ENCODE measurements at regions not wholly inside any gene's neighbourhood (a gene's known extent, or its start where the extent isn't known, plus 50 kb on each side); places are given as distances from the start of the nearest gene placed in this dataset.
"Not testable (repeated sequence)": the region's sequence is repeated elsewhere in the genome, so short reads cannot be mapped to it uniquely, and the experiment has no call there.

DNA sequence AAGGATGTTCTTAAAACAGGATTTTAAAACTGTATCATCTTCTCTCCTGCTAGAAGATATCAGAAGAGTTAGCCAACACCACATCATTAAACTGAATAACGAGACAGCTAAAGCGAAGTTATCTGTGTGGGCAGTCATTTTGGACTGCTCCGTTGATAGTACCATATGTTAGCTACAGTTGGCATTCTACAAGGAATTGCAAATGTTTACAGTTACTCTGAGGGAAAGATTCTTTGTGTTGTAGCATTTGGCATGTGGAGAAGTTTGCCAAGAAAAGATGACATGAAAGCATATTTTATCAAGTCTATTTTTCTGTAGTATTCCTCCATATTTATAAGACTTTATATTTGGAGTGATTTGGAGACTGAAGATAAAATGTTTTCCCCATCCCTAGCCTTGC lies 464.4 kb upstream of the POM121L12 start:
- H3K27me3 ChIP-seq (ENCODE audit: control insufficient read depth in 2 of 2, insufficient read depth in 2 of 2, low read length in 2 of 2): no peaks in the 10 kb centered on the region
- H3K4me1 ChIP-seq (ENCODE audit: control insufficient read depth in 2 of 2, insufficient read depth in 2 of 2, low read length in 2 of 2): no peaks in the 10 kb centered on the region
- no peaks in the 10 kb centered on the region for H3K9me3 ChIP-seq (ENCODE audit: control insufficient read depth in 2 of 2, low read length in 2 of 2)
- H3K4me3 ChIP-seq (ENCODE audit: low read length in 2 of 2): no peak overlapping the region
- no peak overlapping the region for H3K9ac ChIP-seq (ENCODE audit: low read depth in 1 of 2, low read length in 2 of 2)
- no peaks in the 10 kb centered on the region for H3K36me3 ChIP-seq (ENCODE audit: control insufficient read depth in 2 of 2, insufficient read depth in 2 of 2, low read length in 2 of 2)
- H3K27ac ChIP-seq (ENCODE audit: low read depth in 2 of 2, low read length in 2 of 2): no peak overlapping the region

- no peak overlapping the region for H3K4me3 ChIP-seq (ENCODE audit: low read length in 2 of 2)
- H3K27ac ChIP-seq (ENCODE audit: low read depth in 2 of 2, low read length in 2 of 2): no peak overlapping the region
- no peaks in the 10 kb centered on the region for H3K4me1 ChIP-seq (ENCODE audit: control insufficient read depth in 2 of 2, insufficient read depth in 2 of 2, low read length in 2 of 2)
- no peaks in the 10 kb centered on the region for H3K9me3 ChIP-seq (ENCODE audit: control insufficient read depth in 2 of 2, low read length in 2 of 2)
- H3K36me3 ChIP-seq (ENCODE audit: control insufficient read depth in 2 of 2, insufficient read depth in 2 of 2, low read length in 2 of 2): no peaks in the 10 kb centered on the region
- no peak overlapping the region for H3K9ac ChIP-seq (ENCODE audit: low read depth in 1 of 2, low read length in 2 of 2)
- no peaks in the 10 kb centered on the region for H3K27me3 ChIP-seq (ENCODE audit: control insufficient read depth in 2 of 2, insufficient read depth in 2 of 2, low read length in 2 of 2)
Observed at GRCh38 chr7:52569151-52569550, 466.3 kb upstream of the POM121L12 start.

- Histone ChIP-seq H3K4me3 (ENCODE audit: low read length in 2 of 2) (no peak overlapping the region), H3K36me3 (ENCODE audit: control insufficient read depth in 2 of 2, insufficient read depth in 2 of 2, low read length in 2 of 2) (no peaks in the 10 kb centered on the region), H3K27ac (ENCODE audit: low read depth in 2 of 2, low read length in 2 of 2) (no peak overlapping the region), H3K9ac (ENCODE audit: low read depth in 1 of 2, low read length in 2 of 2) (no peak overlapping the region), H3K9me3 (ENCODE audit: control insufficient read depth in 2 of 2, low read length in 2 of 2) (no peaks in the 10 kb centered on the region), H3K4me1 (ENCODE audit: control insufficient read depth in 2 of 2, insufficient read depth in 2 of 2, low read length in 2 of 2) (no peaks in the 10 kb centered on the region), H3K27me3 (ENCODE audit: control insufficient read depth in 2 of 2, insufficient read depth in 2 of 2, low read length in 2 of 2) (no peaks in the 10 kb centered on the region)
Observed at GRCh38 chr7:52565974-52566373, 469.5 kb upstream of the POM121L12 start.

DNA sequence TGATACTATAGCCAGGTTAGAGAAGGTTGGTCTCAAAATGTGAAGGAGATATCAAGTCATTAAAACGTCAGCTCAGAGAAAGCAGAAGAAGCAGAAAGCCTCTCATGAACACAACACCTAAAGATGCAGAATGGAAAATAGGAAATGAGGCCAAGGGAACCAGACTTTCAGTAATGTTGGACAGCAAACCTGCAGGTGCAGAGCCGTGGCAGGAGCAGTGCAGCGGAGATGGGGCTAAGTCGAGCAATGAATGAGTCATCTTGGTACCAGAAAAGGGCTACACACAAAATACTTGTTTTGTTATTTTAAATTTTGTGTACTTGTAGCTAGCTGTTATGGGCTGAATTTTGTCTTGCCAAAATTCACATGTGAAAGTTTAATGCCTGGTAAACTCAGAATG lies 479.6 kb upstream of the POM121L12 start:
- Histone ChIP-seq H3K36me3 (ENCODE audit: control insufficient read depth in 2 of 2, insufficient read depth in 2 of 2, low read length in 2 of 2) (no peaks in the 10 kb centered on the region), H3K27me3 (ENCODE audit: control insufficient read depth in 2 of 2, insufficient read depth in 2 of 2, low read length in 2 of 2) (no peaks in the 10 kb centered on the region), H3K4me1 (ENCODE audit: control insufficient read depth in 2 of 2, insufficient read depth in 2 of 2, low read length in 2 of 2) (no peaks in the 10 kb centered on the region), H3K9ac (ENCODE audit: low read depth in 1 of 2, low read length in 2 of 2) (no peak overlapping the region), H3K27ac (ENCODE audit: low read depth in 2 of 2, low read length in 2 of 2) (no peak overlapping the region), H3K9me3 (ENCODE audit: control insufficient read depth in 2 of 2, low read length in 2 of 2) (no peaks in the 10 kb centered on the region), H3K4me3 (ENCODE audit: low read length in 2 of 2) (no peak overlapping the region)

DNA sequence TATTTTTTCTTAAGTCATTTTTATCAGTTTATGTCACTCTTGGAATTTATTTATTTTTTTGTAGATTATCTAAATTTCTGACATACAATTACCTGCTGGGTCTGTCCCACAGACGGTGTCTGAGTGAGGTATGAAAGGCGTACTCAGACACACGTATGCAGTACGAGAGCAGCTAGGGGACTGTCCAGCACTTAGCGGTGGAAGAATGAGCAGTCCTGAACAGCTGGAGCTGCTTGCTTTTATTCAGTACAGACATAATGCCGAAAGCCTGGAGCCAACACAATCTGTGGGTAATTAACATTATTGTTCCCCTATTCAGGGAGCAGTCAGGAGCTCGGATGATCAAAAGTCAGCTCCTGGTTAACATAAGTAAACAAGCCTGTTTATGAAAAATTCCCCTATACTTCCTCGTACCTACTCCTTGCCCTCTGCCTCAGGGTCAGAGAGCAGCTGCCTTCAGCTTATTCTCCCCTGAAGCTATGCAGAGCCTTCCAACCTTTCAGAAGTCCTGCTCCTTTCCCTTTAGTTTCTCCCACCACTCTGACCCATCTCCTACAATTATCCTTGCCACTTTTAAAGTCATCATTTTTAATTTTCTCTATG lies 488.0 kb upstream of the POM121L12 start:
- no peak overlapping the region for H3K4me3 ChIP-seq (ENCODE audit: low read length in 2 of 2)
- H3K4me1 ChIP-seq (ENCODE audit: control insufficient read depth in 2 of 2, insufficient read depth in 2 of 2, low read length in 2 of 2): no peaks in the 10 kb centered on the region
- H3K27me3 ChIP-seq (ENCODE audit: control insufficient read depth in 2 of 2, insufficient read depth in 2 of 2, low read length in 2 of 2): no peaks in the 10 kb centered on the region
- H3K9me3 ChIP-seq (ENCODE audit: control insufficient read depth in 2 of 2, low read length in 2 of 2): no peaks in the 10 kb centered on the region
- H3K36me3 ChIP-seq (ENCODE audit: control insufficient read depth in 2 of 2, insufficient read depth in 2 of 2, low read length in 2 of 2): no peaks in the 10 kb centered on the region
- H3K9ac ChIP-seq (ENCODE audit: low read depth in 1 of 2, low read length in 2 of 2): no peak overlapping the region
- H3K27ac ChIP-seq (ENCODE audit: low read depth in 2 of 2, low read length in 2 of 2): no peak overlapping the region

GRCh38 chr7:52541198-52541765 lies 494.2 kb upstream of the POM121L12 start:
- H3K36me3 ChIP-seq (ENCODE audit: control insufficient read depth in 2 of 2, insufficient read depth in 2 of 2, low read length in 2 of 2); H3K4me1 ChIP-seq (ENCODE audit: control insufficient read depth in 2 of 2, insufficient read depth in 2 of 2, low read length in 2 of 2); H3K27ac ChIP-seq (ENCODE audit: low read depth in 2 of 2, low read length in 2 of 2); H3K4me3 ChIP-seq (ENCODE audit: low read length in 2 of 2); H3K9me3 ChIP-seq (ENCODE audit: control insufficient read depth in 2 of 2, low read length in 2 of 2); H3K27me3 ChIP-seq (ENCODE audit: control insufficient read depth in 2 of 2, insufficient read depth in 2 of 2, low read length in 2 of 2); H3K9ac ChIP-seq (ENCODE audit: low read depth in 1 of 2, low read length in 2 of 2): not testable (repeated sequence)

GRCh38 chr7:52540041-52540440 lies 495.4 kb upstream of the POM121L12 start:
- H3K36me3 ChIP-seq (ENCODE audit: control insufficient read depth in 2 of 2, insufficient read depth in 2 of 2, low read length in 2 of 2): no peaks in the 10 kb centered on the region
- no peak overlapping the region for H3K4me3 ChIP-seq (ENCODE audit: low read length in 2 of 2)
- no peaks in the 10 kb centered on the region for H3K27me3 ChIP-seq (ENCODE audit: control insufficient read depth in 2 of 2, insufficient read depth in 2 of 2, low read length in 2 of 2)
- H3K27ac ChIP-seq (ENCODE audit: low read depth in 2 of 2, low read length in 2 of 2): no peak overlapping the region
- no peak overlapping the region for H3K9ac ChIP-seq (ENCODE audit: low read depth in 1 of 2, low read length in 2 of 2)
- no peaks in the 10 kb centered on the region for H3K9me3 ChIP-seq (ENCODE audit: control insufficient read depth in 2 of 2, low read length in 2 of 2)
- no peaks in the 10 kb centered on the region for H3K4me1 ChIP-seq (ENCODE audit: control insufficient read depth in 2 of 2, insufficient read depth in 2 of 2, low read length in 2 of 2)

- Histone ChIP-seq H3K4me1 (ENCODE audit: control insufficient read depth in 2 of 2, insufficient read depth in 2 of 2, low read length in 2 of 2) (no peaks in the 10 kb centered on the region), H3K9me3 (ENCODE audit: control insufficient read depth in 2 of 2, low read length in 2 of 2) (no peaks in the 10 kb centered on the region), H3K9ac (ENCODE audit: low read depth in 1 of 2, low read length in 2 of 2) (no peak overlapping the region)
Observed at GRCh38 chr7:52539414-52539813, 496.0 kb upstream of the POM121L12 start.

GRCh38 chr7:52537051-52537450 lies 498.4 kb upstream of the POM121L12 start:
- H3K9ac ChIP-seq (ENCODE audit: low read depth in 1 of 2, low read length in 2 of 2): no peak overlapping the region
- no peaks in the 10 kb centered on the region for H3K4me1 ChIP-seq (ENCODE audit: control insufficient read depth in 2 of 2, insufficient read depth in 2 of 2, low read length in 2 of 2)
- H3K9me3 ChIP-seq (ENCODE audit: control insufficient read depth in 2 of 2, low read length in 2 of 2): peaks cover 0 to 5% of the 10 kb centered on the region in 2 donors
- no peaks in the 10 kb centered on the region for H3K27me3 ChIP-seq (ENCODE audit: control insufficient read depth in 2 of 2, insufficient read depth in 2 of 2, low read length in 2 of 2)
- H3K4me3 ChIP-seq (ENCODE audit: low read length in 2 of 2): no peak overlapping the region
- no peak overlapping the region for H3K27ac ChIP-seq (ENCODE audit: low read depth in 2 of 2, low read length in 2 of 2)
- no peaks in the 10 kb centered on the region for H3K36me3 ChIP-seq (ENCODE audit: control insufficient read depth in 2 of 2, insufficient read depth in 2 of 2, low read length in 2 of 2)

More at GRCh38 chr7:52539414-52539813, 496.0 kb upstream of the POM121L12 start:
- Histone ChIP-seq H3K27me3 (ENCODE audit: control insufficient read depth in 2 of 2, insufficient read depth in 2 of 2, low read length in 2 of 2) (no peaks in the 10 kb centered on the region), H3K4me3 (ENCODE audit: low read length in 2 of 2) (no peak overlapping the region), H3K36me3 (ENCODE audit: control insufficient read depth in 2 of 2, insufficient read depth in 2 of 2, low read length in 2 of 2) (no peaks in the 10 kb centered on the region), H3K27ac (ENCODE audit: low read depth in 2 of 2, low read length in 2 of 2) (no peak overlapping the region)

- H3K27ac ChIP-seq (ENCODE audit: low read depth in 2 of 2, low read length in 2 of 2): no peak overlapping the region
- no peak overlapping the region for H3K9ac ChIP-seq (ENCODE audit: low read depth in 1 of 2, low read length in 2 of 2)
- no peaks in the 10 kb centered on the region for H3K9me3 ChIP-seq (ENCODE audit: control insufficient read depth in 2 of 2, low read length in 2 of 2)
- H3K27me3 ChIP-seq (ENCODE audit: control insufficient read depth in 2 of 2, insufficient read depth in 2 of 2, low read length in 2 of 2): no peaks in the 10 kb centered on the region
- no peaks in the 10 kb centered on the region for H3K36me3 ChIP-seq (ENCODE audit: control insufficient read depth in 2 of 2, insufficient read depth in 2 of 2, low read length in 2 of 2)
- H3K4me1 ChIP-seq (ENCODE audit: control insufficient read depth in 2 of 2, insufficient read depth in 2 of 2, low read length in 2 of 2): no peaks in the 10 kb centered on the region
- H3K4me3 ChIP-seq (ENCODE audit: low read length in 2 of 2): no peak overlapping the region
Observed at GRCh38 chr7:52525772-52526341, 509.6 kb upstream of the POM121L12 start.
